Mammary epithelial cell (primary cell): ENCODE measurements at regions not wholly inside any gene's neighbourhood (a gene's known extent, or its start where the extent isn't known, plus 50 kb on each side); places are given as distances from the start of the nearest gene placed in this dataset.

Experiments
- EZH2 ChIP-seq: IDR thresholded peaks from 2 replicates; pipeline ENCODE4 v1.6.1; 2012; ENCODE audit warnings: low read length, inconsistent platforms, borderline replicate concordance
- TF ChIP-seq, protein P1 (sequence below), 2 donors: IDR thresholded peaks in 1 of 2; conservative IDR thresholded peaks in 1 of 2; 2 replicates each; pipeline ENCODE4 v1.5.1; 2011 to 2012; ENCODE audit warnings: inconsistent platforms in 2 of 2, low read length in 2 of 2, mild to moderate bottlenecking in 2 of 2, control low read depth in 1 of 2, low read depth in 1 of 2; ENCODE audit not compliant: insufficient read depth in 1 of 2; ENCODE audit errors: extremely low read depth in 1 of 2

DNA sequence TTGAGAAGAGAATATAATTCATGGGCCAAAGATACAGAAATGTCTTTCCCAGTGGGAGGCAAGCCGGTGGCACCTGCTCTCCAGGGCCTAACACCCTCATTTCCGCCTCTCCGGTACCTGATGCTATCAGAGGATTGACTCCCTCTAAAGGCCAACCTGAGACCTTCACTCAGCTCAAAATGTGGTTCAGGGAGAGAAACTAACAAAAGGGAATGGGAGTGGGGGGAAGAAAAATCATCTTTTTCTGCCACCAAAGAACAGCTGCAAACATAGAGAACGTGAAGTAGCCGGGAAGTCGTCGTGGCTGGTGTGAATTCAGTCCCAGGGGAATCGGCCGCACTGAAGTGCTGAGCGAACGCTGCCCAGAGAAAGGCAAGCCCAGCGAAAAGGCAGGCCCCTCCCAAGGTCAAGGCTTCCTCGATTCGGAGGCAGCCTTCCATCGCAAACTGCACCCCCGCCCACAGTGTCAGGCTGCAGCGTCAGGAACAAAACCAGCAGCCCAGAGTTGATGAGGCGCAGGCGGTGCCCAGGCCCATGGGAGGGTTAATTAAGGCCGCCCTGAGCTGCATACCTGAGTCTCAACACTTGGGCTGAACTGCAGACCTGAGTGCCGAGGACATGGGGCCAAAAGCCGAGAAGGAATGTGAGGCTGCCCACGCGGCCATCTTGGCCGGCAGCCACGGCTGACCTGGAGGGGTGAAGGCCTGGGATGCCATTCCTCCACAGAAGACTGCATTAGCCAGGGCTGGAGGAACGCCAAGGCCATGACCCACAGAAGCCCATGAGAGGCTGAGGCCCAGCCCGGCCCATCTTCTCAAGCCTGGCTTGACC lies 160.2 kb downstream of the PSMG1 start:
- TF ChIP-seq, protein P1, sequence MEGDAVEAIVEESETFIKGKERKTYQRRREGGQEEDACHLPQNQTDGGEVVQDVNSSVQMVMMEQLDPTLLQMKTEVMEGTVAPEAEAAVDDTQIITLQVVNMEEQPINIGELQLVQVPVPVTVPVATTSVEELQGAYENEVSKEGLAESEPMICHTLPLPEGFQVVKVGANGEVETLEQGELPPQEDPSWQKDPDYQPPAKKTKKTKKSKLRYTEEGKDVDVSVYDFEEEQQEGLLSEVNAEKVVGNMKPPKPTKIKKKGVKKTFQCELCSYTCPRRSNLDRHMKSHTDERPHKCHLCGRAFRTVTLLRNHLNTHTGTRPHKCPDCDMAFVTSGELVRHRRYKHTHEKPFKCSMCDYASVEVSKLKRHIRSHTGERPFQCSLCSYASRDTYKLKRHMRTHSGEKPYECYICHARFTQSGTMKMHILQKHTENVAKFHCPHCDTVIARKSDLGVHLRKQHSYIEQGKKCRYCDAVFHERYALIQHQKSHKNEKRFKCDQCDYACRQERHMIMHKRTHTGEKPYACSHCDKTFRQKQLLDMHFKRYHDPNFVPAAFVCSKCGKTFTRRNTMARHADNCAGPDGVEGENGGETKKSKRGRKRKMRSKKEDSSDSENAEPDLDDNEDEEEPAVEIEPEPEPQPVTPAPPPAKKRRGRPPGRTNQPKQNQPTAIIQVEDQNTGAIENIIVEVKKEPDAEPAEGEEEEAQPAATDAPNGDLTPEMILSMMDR (conservative IDR thresholded peaks at IDR 0.05 in 1 of 2, IDR thresholded peaks at IDR 0.05 in 1 of 2; ENCODE audit: extremely low read depth in 1 of 2, insufficient read depth in 1 of 2, low read depth in 1 of 2, low read length in 2 of 2) = peak; percentile 4 to 35
- no peak for TF ChIP-seq EZH2
